GM10266 (cell line): ENCODE measurements at regions not wholly inside any gene's neighbourhood (a gene's known extent, or its start where the extent isn't known, plus 50 kb on each side); places are given as distances from the start of the nearest gene placed in this dataset.

Experiments
- DNase-seq: peaks from one replicate; pipeline ENCODE4 v3.0.0; 2012; ENCODE audit errors: extremely low spot score
- CTCF ChIP-seq: IDR thresholded peaks from 2 replicates; pipeline ENCODE4 v1.5.1; 2012; ENCODE audit warnings: mild to moderate bottlenecking, low read depth; ENCODE audit not compliant: control insufficient read depth, insufficient read depth; ENCODE audit errors: missing control alignments

- no peak for DNase-seq
- TF ChIP-seq CTCF: no peak
These were observed 145.7 kb upstream of the PRSS16 start for GRCh38 chr6:27101824-27102223.

- TF ChIP-seq CTCF: no peak
These were observed 141.1 kb upstream of the PRSS16 start for GRCh38 chr6:27106382-27106781.

GRCh38 chr6:27111743-27112142 is 135.8 kb upstream of the PRSS16 start:
- TF ChIP-seq CTCF: no peak
- DNase-seq: no peak

More at GRCh38 chr6:27106382-27106781, 141.1 kb upstream of the PRSS16 start:
- DNase-seq: no peak

GRCh38 chr6:27112974-27113373 is 134.5 kb upstream of the PRSS16 start:
- no peak for TF ChIP-seq CTCF
- DNase-seq: no peak

- DNase-seq: no peak
- TF ChIP-seq CTCF: no peak
These were observed 128.2 kb upstream of the PRSS16 start for GRCh38 chr6:27119329-27119728.

GRCh38 chr6:27119761-27120160 is 127.7 kb upstream of the PRSS16 start:
- TF ChIP-seq CTCF: no peak
- no peak for DNase-seq

GRCh38 chr6:27121640-27122039 is 125.9 kb upstream of the PRSS16 start:
- no peak for DNase-seq
- no peak for TF ChIP-seq CTCF
